ENCODE measurements at regions not wholly inside any gene's neighbourhood (a gene's known extent, or its start where the extent isn't known, plus 50 kb on each side); places are given as distances from the start of the nearest gene placed in this dataset.

DNA sequence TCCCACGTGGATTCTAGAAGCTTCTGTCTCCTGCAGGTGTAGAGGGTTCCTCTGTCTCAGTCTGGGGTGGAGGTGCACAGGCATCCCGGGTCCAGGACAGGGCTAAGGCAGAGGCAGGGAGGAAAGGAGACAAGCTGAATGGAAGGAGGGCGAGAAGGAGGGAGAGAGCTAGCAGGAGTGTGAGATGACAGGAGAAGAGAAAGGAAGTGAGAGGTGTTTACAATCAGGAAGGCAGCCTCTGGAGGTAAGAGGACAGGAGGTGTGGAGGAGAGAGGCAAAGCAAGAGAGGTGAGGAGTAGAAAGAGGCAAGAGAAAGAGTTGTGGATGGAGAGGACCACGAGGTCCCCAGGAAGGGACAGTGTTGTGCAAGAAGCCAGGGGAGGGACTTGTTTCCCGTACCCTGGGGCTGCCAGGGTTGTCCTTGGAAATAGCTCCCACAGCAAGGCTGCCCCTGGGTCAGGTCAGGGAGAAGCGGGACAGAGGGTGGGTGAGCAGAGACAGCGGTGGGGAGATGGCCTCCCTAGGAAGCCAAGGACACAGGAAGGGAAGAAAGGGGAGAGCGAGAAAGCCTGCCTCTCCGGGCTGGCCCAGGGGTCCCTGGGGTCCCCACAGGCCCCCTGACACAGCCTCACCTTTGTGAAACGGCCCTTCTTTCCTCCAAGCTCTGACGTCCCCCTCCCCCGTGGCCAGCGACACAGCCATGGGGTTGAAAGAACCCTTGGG, 136.9 kb downstream of the CYP26B1 start:
- intact Hi-C loops (cut with micrococcal nuclease), result no loop called here
- no peak for ATAC-seq (ENCODE audit: low read depth)
- Mint-ChIP-seq H3K4me3 (no peak overlapping the region), H3K4me1 (no peaks in the 10 kb centered on the region), H3K27me3 (no peaks in the 10 kb centered on the region), H3K9me3 (no peaks in the 10 kb centered on the region), H3K36me3 (ENCODE audit: low read depth) (no peaks in the 10 kb centered on the region), H3K27ac (no peak overlapping the region)
- DNase-seq, result no peak
- ChIA-PET POLR2A (no interaction called here), CTCF (no interaction called here)
- no peak for TF ChIP-seq CTCF (IDR thresholded peaks at IDR 0.05)

- ChIA-PET CTCF (no interaction called here), POLR2A (no interaction called here)
- ATAC-seq (ENCODE audit: low read depth) (no peak), DNase-seq (no peak)
- intact Hi-C loops (cut with micrococcal nuclease), result no loop called here
- H3K4me3 Mint-ChIP-seq, result no peak overlapping the region
- no peak for TF ChIP-seq CTCF (IDR thresholded peaks at IDR 0.05)
- no peaks in the 10 kb centered on the region for H3K36me3 Mint-ChIP-seq (ENCODE audit: low read depth)
- no peaks in the 10 kb centered on the region for H3K4me1 Mint-ChIP-seq
- H3K27ac Mint-ChIP-seq, result no peak overlapping the region
- peaks cover 4% of the 10 kb centered on the region for H3K27me3 Mint-ChIP-seq
- no peaks in the 10 kb centered on the region for H3K9me3 Mint-ChIP-seq
Measured at GRCh38 chr2:72008608-72009007, 139.1 kb downstream of the CYP26B1 start.

DNA sequence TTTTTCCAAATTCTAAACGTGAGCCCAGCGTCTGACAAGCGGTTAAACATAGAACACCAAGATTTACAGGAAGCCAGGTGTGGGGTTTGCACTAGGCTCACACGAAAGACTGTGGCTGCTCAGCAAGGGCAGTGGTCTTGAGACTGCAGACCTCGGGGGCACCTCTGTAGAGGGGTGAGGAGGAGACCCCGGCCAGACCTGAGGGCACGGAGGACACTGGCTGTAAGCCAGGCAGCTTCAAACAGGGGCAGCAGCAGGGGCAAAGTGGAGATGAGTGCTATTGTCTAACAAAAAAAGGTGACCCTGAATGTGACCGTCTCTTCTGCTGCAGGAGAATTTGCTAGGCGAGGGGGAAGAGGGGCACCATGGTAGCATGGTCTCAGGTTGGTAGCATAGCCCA, 140.3 kb downstream of the CYP26B1 start:
- no peaks in the 10 kb centered on the region for H3K4me1 Mint-ChIP-seq
- DNase-seq (no peak), ATAC-seq (ENCODE audit: low read depth) (no peak)
- TF ChIP-seq CTCF (IDR thresholded peaks at IDR 0.05), result no peak
- ChIA-PET CTCF (no interaction called here), POLR2A (no interaction called here)
- intact Hi-C loops (cut with micrococcal nuclease), result no loop called here
- H3K36me3 Mint-ChIP-seq (ENCODE audit: low read depth), result no peaks in the 10 kb centered on the region
- no peaks in the 10 kb centered on the region for H3K9me3 Mint-ChIP-seq
- H3K27me3 Mint-ChIP-seq, result peaks cover 8% of the 10 kb centered on the region
- H3K27ac Mint-ChIP-seq, result no peak overlapping the region
- H3K4me3 Mint-ChIP-seq, result no peak overlapping the region

GRCh38 chr2:72006188-72006736, 141.4 kb downstream of the CYP26B1 start:
- Mint-ChIP-seq H3K9me3 (no peaks in the 10 kb centered on the region), H3K27ac (no peak overlapping the region), H3K36me3 (ENCODE audit: low read depth) (no peaks in the 10 kb centered on the region), H3K4me1 (no peaks in the 10 kb centered on the region), H3K27me3 (peaks cover 8% of the 10 kb centered on the region), H3K4me3 (no peak overlapping the region)
- TF ChIP-seq CTCF (IDR thresholded peaks at IDR 0.05), result no peak
- CTCF ChIA-PET, result no interaction called here
- intact Hi-C loops (cut with micrococcal nuclease), result no loop called here
- DNase-seq (no peak), ATAC-seq (ENCODE audit: low read depth) (no peak)
- POLR2A ChIA-PET, result no interaction called here

DNA sequence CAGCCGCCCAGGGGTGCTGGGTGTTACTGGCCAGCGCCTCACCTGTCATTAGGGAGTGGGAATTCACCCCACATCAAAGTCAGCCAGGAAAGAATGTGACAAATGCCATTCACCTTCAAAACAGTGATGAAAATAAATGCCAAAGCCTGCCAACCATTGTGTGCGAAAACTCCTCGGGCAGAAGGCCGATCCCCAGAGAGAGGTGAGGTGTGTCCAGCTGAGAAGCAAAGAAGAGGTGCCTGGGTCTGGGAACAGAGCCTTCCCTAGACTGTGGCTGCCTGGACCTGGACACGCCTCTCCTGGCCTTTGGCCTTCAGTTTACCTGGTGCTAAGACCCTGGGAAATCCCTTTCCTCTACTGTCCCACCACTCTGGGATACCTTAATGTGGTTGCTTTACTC, 142.7 kb downstream of the CYP26B1 start:
- Mint-ChIP-seq H3K9me3 (no peaks in the 10 kb centered on the region), H3K36me3 (ENCODE audit: low read depth) (no peaks in the 10 kb centered on the region), H3K27me3 (peaks cover 8% of the 10 kb centered on the region), H3K4me3 (no peak overlapping the region), H3K4me1 (no peaks in the 10 kb centered on the region), H3K27ac (no peak overlapping the region)
- no peak for TF ChIP-seq CTCF (IDR thresholded peaks at IDR 0.05)
- ATAC-seq (ENCODE audit: low read depth) (no peak), DNase-seq (no peak)
- intact Hi-C loops (cut with micrococcal nuclease), result no loop called here
- POLR2A ChIA-PET, result no interaction called here
- CTCF ChIA-PET, result no interaction called here

All from activated B cell treated with CpG ODN at 0.5 μM for 24 hours (primary cell).